Testis (tissue), 2 donors: ENCODE measurements at regions not wholly inside any gene's neighbourhood (a gene's known extent, or its start where the extent isn't known, plus 50 kb on each side); places are given as distances from the start of the nearest gene placed in this dataset.
"Not testable (repeated sequence)": the region's sequence is repeated elsewhere in the genome, so short reads cannot be mapped to it uniquely, and the experiment has no call there.

ENCODE experiments used
- DNase-seq: peaks from one replicate; pipeline ENCODE4 v3.0.0-alpha.2; 2019
- H3K27ac ChIP-seq, 2 donors: fragments of 200-600 bp; sonication (generic); one replicate each; pipeline ENCODE4 v1.5.1; 2019
- H3K27me3 ChIP-seq: fragments of 200-600 bp; sonication (generic); one replicate; pipeline ENCODE4 v1.5.1; 2019
- H3K36me3 ChIP-seq: fragments of 200-600 bp; sonication (generic); one replicate; pipeline ENCODE4 v1.5.1; 2017; ENCODE audit warnings: low read depth; ENCODE audit errors: missing control alignments
- H3K4me1 ChIP-seq: fragments of 200-600 bp; sonication (generic); one replicate; pipeline ENCODE4 v1.5.1; 2019
- H3K4me3 ChIP-seq, 2 donors: fragments of 200-600 bp; sonication (generic); one replicate each; pipeline ENCODE4 v1.5.1; 2017 to 2019
- H3K9me3 ChIP-seq: fragments of 200-600 bp; sonication (generic); one replicate; pipeline ENCODE4 v1.5.1; 2017
- CTCF ChIP-seq, 3 experiments: fragments of 450-650 bp in 2 of 3; fragments of 200-600 bp in 1 of 3; sonication (generic) in 1 of 3; IDR thresholded peaks; one replicate each; pipeline ENCODE4 v1.5.1; 2016 to 2019; ENCODE audit warnings: antibody characterized with exemption in 3 of 3, mild to moderate bottlenecking in 2 of 3, moderate library complexity in 1 of 3
- POLR2A ChIP-seq: fragments of 450-650 bp; IDR thresholded peaks from one replicate; pipeline ENCODE4 v1.6.1; 2017; ENCODE audit warnings: antibody characterized with exemption, mild to moderate bottlenecking, moderate library complexity
- WGBS, 2 donors: methylation state at CpG; one replicate each; pipeline ENCODE4 v1.1.5; 2018; 5-methylcytosine and 5-hydroxymethylcytosine counted together
- intact Hi-C: fragments of 100-400 bp; cut with DNase I; formaldehyde crosslinking; loops from one replicate; pipeline ENCODE4 v1.15.1; 2023; ENCODE audit warnings: low total_unique reads

GRCh38 chr1:213499444-213499843, 448.4 kb downstream of the RPS6KC1 start:
- Histone ChIP-seq H3K36me3 (no peaks in the 10 kb centered on the region), H3K27me3 (no peaks in the 10 kb centered on the region), H3K4me1 (no peaks in the 10 kb centered on the region), H3K27ac (no peak overlapping the region), H3K4me3 (no peak overlapping the region), H3K9me3 (no peaks in the 10 kb centered on the region)
- WGBS, 2 donors: 88 to 89% methylated on average over 4 of the region's 4 CpGs
- no peak for DNase-seq
- TF ChIP-seq CTCF (IDR thresholded peaks at IDR 0.05): no peak
- no peak for TF ChIP-seq POLR2A
- intact Hi-C loops: no loop called here

GRCh38 chr1:213507472-213508223, 456.6 kb downstream of the RPS6KC1 start:
- 77 to 82% methylated on average over 7 of the region's 7 CpGs for WGBS, 2 donors
- no peak for DNase-seq
- no peaks in the 10 kb centered on the region for H3K9me3 ChIP-seq
- H3K4me3 ChIP-seq: no peak overlapping the region
- H3K27ac ChIP-seq: no peak overlapping the region
- no peaks in the 10 kb centered on the region for H3K36me3 ChIP-seq
- intact Hi-C loops: no loop called here
- H3K4me1 ChIP-seq: no peaks in the 10 kb centered on the region
- no peaks in the 10 kb centered on the region for H3K27me3 ChIP-seq
- no peak for TF ChIP-seq POLR2A
- TF ChIP-seq CTCF (IDR thresholded peaks at IDR 0.05): no peak

- 69 to 72% methylated on average over 4 of the region's 4 CpGs for WGBS, 2 donors
- TF ChIP-seq POLR2A (no peak), CTCF (IDR thresholded peaks at IDR 0.05) (no peak)
- no peak overlapping the region for H3K27ac ChIP-seq
- no peaks in the 10 kb centered on the region for H3K27me3 ChIP-seq
- DNase-seq: no peak
- H3K36me3 ChIP-seq: no peaks in the 10 kb centered on the region
- H3K4me3 ChIP-seq: no peak overlapping the region
- H3K4me1 ChIP-seq: no peaks in the 10 kb centered on the region
- intact Hi-C loops: no loop called here
- no peaks in the 10 kb centered on the region for H3K9me3 ChIP-seq
Measured at GRCh38 chr1:213511173-213511572, 460.1 kb downstream of the RPS6KC1 start.

GRCh38 chr1:213512316-213512715, 461.3 kb downstream of the RPS6KC1 start:
- Histone ChIP-seq H3K9me3 (no peaks in the 10 kb centered on the region), H3K27me3 (no peaks in the 10 kb centered on the region), H3K4me1 (no peaks in the 10 kb centered on the region), H3K36me3 (no peaks in the 10 kb centered on the region), H3K27ac (no peak overlapping the region), H3K4me3 (no peak overlapping the region)
- intact Hi-C loops: no loop called here
- DNase-seq: no peak
- TF ChIP-seq POLR2A (no peak), CTCF (IDR thresholded peaks at IDR 0.05) (no peak)
- 63 to 66% methylated on average over 5 of the region's 5 CpGs for WGBS, 2 donors

- Histone ChIP-seq H3K36me3 (no peaks in the 10 kb centered on the region), H3K4me1 (no peaks in the 10 kb centered on the region), H3K9me3 (no peaks in the 10 kb centered on the region), H3K27ac (no peak overlapping the region), H3K4me3 (no peak overlapping the region), H3K27me3 (no peaks in the 10 kb centered on the region)
- intact Hi-C loops: no loop called here
- no peak for DNase-seq
- WGBS, 2 donors: 79 to 83% methylated on average over 2 of the region's 2 CpGs
- no peak for TF ChIP-seq CTCF (IDR thresholded peaks at IDR 0.05)
- no peak for TF ChIP-seq POLR2A
Measured at GRCh38 chr1:213513006-213513405, 462.0 kb downstream of the RPS6KC1 start.

- H3K27me3 ChIP-seq, H3K36me3 ChIP-seq, H3K9me3 ChIP-seq, H3K4me1 ChIP-seq, intact Hi-C loops, H3K4me3 ChIP-seq, H3K27ac ChIP-seq, DNase-seq: not testable (repeated sequence)
- 90 to 92% methylated on average over 3 to 5 of the region's 5 CpGs for WGBS, 2 donors
Measured at GRCh38 chr1:213514408-213515179, 463.6 kb downstream of the RPS6KC1 start.
